ENCODE measurements at regions not wholly inside any gene's neighbourhood (a gene's known extent, or its start where the extent isn't known, plus 50 kb on each side); places are given as distances from the start of the nearest gene placed in this dataset.

DNA sequence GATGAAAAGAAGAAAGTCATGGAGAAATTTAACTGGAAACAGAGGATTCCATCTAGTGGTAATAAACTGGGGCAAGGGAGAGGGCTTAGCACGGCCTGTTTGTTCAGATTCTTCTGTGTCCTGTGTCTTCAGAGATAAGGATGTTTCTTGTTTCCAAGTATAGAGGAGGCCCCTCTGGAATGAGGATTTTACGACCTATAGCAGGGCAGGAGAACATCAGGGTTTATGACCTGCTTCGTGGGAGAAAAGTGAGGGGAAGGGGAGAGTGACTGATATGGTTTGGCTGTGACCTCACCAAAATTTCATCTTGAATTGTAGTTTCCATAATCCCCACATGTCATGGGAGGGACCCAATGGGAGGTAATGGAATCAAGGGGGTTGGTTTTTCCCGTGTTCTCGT is 93.0 kb upstream of the LDB2 start:
- DNase-seq: no peak

DNA sequence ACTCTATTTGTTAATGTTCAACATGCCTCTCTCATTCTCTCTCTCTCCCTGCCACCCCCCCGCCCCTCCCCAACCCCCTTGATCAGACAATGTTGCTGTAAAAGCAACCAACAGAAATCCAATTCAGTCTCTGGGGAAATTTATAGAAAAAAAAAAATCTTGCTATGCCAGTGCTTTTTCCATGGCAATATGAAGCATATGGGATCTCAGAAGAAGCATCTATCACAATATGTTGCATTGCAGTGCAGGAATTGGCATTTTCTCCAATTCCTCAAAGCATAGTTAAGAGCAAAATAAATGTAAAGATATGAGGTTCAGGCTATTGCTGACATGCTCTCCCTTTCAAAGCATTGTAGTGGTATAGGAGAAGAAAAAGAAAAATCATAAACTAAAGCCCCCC is 90.9 kb upstream of the LDB2 start:
- DNase-seq: no peak

DNA sequence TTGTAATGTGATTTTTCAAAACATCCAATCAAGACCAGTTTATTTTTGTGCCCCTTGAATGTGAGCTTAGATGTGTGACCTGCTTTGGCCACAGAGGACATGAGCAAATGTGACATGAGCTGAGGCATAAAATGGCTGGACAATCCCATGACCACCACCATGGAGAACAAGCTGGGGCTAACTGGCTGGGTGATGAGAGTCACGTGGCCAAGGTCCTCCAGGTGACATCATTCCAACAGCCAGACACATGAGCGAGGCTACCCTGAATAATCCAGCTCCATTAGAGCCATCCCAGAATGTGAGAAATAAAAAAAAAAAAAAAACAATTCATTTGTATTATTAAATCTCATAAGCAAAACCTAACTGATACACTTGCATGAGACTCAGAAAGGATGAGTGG is 90.4 kb upstream of the LDB2 start:
- no peak for DNase-seq

DNA sequence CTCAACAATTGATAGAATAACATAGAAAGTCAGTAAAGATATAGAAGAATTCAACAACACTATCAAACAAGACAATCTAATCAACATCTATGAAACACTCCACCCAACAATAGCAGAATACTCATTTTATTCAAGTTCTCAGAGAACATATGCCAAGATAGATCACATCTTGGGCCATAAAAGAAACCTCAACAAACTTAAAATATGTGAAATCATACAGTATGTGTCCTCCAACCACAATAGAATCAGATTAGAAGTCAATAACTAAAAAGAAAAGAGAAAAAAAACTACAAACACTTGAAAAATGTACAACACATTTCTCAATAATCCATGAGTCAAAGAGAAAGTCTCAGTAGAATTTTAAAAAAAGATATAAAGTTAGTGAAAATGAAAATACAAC is 78.6 kb upstream of the LDB2 start:
- DNase-seq: no peak

DNA sequence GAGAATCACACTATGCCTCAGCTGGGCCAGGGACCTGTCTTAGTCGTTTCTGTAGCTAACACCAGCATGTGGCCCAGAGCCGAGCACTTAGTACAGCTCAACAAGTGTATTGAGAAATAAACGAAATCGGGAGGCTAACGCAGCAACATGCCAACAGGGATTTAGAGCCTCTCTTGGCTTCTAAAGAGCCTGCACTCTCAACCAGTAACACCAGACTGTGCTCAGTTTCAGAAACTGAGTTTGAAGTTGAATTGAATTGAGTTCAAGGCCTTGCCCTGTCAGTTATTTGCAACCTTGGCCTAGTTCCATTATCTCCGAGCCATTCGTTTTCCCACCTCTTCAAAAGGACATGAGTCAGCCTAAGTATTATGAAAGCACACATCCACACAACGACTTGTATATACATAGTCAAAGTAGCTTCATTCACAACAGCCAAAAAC is 71.3 kb upstream of the LDB2 start:
- DNase-seq: no peak

GRCh38 chr4:16967722-16968121 is 69.3 kb upstream of the LDB2 start:
- DNase-seq: no peak

GRCh38 chr4:16959305-16959704 is 60.9 kb upstream of the LDB2 start:
- DNase-seq: no peak

GRCh38 chr4:16952896-16953630 is 54.6 kb upstream of the LDB2 start:
- DNase-seq: no peak

DNA sequence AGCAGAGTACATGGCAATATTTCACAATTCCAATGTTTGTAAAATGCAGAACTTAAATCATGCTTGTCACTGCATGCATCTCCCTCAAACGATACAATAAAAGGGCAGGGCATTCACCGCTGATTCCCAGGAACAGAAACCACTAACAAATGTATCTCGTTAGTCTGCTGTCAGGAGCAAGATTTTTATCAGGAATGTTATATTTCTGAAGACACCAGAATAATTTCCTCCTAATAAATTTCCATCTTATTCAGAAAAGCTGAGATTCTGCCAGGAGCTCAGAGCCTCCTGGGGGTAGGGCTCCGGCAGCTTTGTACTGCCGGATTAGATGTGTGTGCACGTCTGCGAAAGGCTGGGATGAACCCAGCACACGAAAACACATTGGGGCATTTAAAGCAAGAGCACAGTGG is 54.0 kb upstream of the LDB2 start:
- no peak for DNase-seq

Data from NCI-H748 treated with DMSO at 0.1 percent for 48 hours (cell line).